HepG2 (cell line): ENCODE measurements at regions not wholly inside any gene's neighbourhood (a gene's known extent, or its start where the extent isn't known, plus 50 kb on each side); places are given as distances from the start of the nearest gene placed in this dataset.
A peak's percentile ranks its signal among the peaks of the same experiment; 100 is the strongest.

Experiments
- ARID3A ChIP-seq: IDR thresholded peaks from 2 replicates; pipeline ENCODE4 v1.6.1; 2012; ENCODE audit warnings: low read depth, low read length, improper control_type of control experiment
- EEA1 ChIP-seq: sonication (generic); formaldehyde crosslinking; IDR thresholded peaks from 2 replicates; pipeline ENCODE4 v1.5.1; 2020; ENCODE audit warnings: mild to moderate bottlenecking, missing genetic modification reagents, borderline replicate concordance
- GRHL1 ChIP-seq: sonication (generic); formaldehyde crosslinking; conservative IDR thresholded peaks from 2 replicates; pipeline ENCODE4 v1.8.0; 2022; ENCODE audit warnings: missing genetic modification reagents
- ISL2 ChIP-seq: sonication (generic); formaldehyde crosslinking; IDR thresholded peaks from 2 replicates; pipeline ENCODE4 v1.5.0; 2020; ENCODE audit warnings: missing genetic modification reagents
- NFYC ChIP-seq: IDR thresholded peaks from 2 replicates; pipeline ENCODE4 v1.6.1; 2016; ENCODE audit warnings: missing genetic modification reagents, missing compliant biosample characterization
- SOX13 ChIP-seq, 3 experiments: fragments of 450-650 bp in 1 of 3; sonication (generic) in 1 of 3; formaldehyde crosslinking in 1 of 3; IDR thresholded peaks in 2 of 3; conservative IDR thresholded peaks in 1 of 3; 2 replicates each; pipeline versions ENCODE4 v1.5.0 to v1.6.1; 2016 to 2020; ENCODE audit warnings: antibody characterized with exemption in 1 of 3, mild to moderate bottlenecking in 1 of 3, missing compliant biosample characterization in 1 of 3, missing genetic modification reagents in 1 of 3, moderate library complexity in 1 of 3
- SUZ12 ChIP-seq: fragments of 150-350 bp; IDR thresholded peaks from 2 replicates; pipeline ENCODE4 v1.6.1; 2014; ENCODE audit warnings: low read depth, low read length
- ZEB1 ChIP-seq: IDR thresholded peaks from 2 replicates; pipeline ENCODE4 v1.6.1; 2012; ENCODE audit warnings: mild to moderate bottlenecking, low read depth, inconsistent platforms; ENCODE audit not compliant: insufficient replicate concordance
- ZNF180 ChIP-seq: sonication (generic); formaldehyde crosslinking; IDR thresholded peaks from 2 replicates; pipeline ENCODE4 v1.4.0; 2020; ENCODE audit warnings: low read depth, missing genetic modification reagents, borderline replicate concordance
- ZNF383 ChIP-seq: sonication (generic); formaldehyde crosslinking; IDR thresholded peaks from 2 replicates; pipeline ENCODE4 v1.4.0; 2020; ENCODE audit warnings: missing genetic modification reagents, mild to moderate bottlenecking, borderline replicate concordance
- ZNF724P ChIP-seq: sonication (generic); formaldehyde crosslinking; IDR thresholded peaks from 2 replicates; pipeline ENCODE4 v1.8.0; 2022; ENCODE audit warnings: missing genetic modification reagents, borderline replicate concordance
- ZNF883 ChIP-seq: sonication (generic); formaldehyde crosslinking; IDR thresholded peaks from 2 replicates; pipeline ENCODE4 v1.5.1; 2020; ENCODE audit warnings: mild to moderate bottlenecking, missing genetic modification reagents; ENCODE audit errors: not compliant biosample characterization
- TF ChIP-seq, protein P1 (sequence below): sonication (generic); formaldehyde crosslinking; IDR thresholded peaks from 2 replicates; pipeline ENCODE4 v1.9.0; 2021; ENCODE audit warnings: mild to moderate bottlenecking, missing genetic modification reagents
- TF ChIP-seq, protein P2 (sequence below): sonication (generic); formaldehyde crosslinking; conservative IDR thresholded peaks from 2 replicates; pipeline ENCODE4 v1.5.0; 2020; ENCODE audit warnings: missing genetic modification reagents
- TF ChIP-seq, protein P3 (sequence below): sonication (generic); formaldehyde crosslinking; IDR thresholded peaks from 2 replicates; pipeline ENCODE4 v1.9.0; 2022; ENCODE audit warnings: low read depth, missing genetic modification reagents

DNA sequence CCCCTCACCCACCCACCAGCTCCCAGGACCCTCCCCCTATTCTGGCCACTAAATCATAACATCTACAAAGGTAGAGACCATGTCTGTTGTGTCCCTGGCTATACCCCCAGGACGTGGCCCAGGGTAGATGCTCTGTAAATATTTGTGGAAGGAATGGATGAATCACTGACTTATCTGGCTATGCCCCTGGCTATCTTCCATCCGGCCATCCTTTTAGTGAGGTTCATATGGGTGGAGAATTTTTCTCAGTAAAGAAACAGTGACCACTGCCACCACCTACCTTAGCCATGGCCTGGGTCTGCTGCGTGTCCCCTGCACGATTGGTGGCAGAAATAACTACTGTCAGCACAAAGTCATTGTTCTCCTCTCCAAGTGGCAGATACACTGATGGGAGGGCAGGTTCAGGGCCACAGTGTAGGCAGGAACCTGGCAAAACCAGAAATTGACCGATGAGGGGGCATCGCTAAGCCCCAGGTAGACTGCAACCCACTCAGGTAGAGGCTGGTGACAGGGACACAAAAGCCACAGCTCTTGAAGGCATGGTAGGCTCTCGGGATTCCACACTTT is 63.1 kb upstream of the BCO1 start (continued):
- TF ChIP-seq, protein P1, sequence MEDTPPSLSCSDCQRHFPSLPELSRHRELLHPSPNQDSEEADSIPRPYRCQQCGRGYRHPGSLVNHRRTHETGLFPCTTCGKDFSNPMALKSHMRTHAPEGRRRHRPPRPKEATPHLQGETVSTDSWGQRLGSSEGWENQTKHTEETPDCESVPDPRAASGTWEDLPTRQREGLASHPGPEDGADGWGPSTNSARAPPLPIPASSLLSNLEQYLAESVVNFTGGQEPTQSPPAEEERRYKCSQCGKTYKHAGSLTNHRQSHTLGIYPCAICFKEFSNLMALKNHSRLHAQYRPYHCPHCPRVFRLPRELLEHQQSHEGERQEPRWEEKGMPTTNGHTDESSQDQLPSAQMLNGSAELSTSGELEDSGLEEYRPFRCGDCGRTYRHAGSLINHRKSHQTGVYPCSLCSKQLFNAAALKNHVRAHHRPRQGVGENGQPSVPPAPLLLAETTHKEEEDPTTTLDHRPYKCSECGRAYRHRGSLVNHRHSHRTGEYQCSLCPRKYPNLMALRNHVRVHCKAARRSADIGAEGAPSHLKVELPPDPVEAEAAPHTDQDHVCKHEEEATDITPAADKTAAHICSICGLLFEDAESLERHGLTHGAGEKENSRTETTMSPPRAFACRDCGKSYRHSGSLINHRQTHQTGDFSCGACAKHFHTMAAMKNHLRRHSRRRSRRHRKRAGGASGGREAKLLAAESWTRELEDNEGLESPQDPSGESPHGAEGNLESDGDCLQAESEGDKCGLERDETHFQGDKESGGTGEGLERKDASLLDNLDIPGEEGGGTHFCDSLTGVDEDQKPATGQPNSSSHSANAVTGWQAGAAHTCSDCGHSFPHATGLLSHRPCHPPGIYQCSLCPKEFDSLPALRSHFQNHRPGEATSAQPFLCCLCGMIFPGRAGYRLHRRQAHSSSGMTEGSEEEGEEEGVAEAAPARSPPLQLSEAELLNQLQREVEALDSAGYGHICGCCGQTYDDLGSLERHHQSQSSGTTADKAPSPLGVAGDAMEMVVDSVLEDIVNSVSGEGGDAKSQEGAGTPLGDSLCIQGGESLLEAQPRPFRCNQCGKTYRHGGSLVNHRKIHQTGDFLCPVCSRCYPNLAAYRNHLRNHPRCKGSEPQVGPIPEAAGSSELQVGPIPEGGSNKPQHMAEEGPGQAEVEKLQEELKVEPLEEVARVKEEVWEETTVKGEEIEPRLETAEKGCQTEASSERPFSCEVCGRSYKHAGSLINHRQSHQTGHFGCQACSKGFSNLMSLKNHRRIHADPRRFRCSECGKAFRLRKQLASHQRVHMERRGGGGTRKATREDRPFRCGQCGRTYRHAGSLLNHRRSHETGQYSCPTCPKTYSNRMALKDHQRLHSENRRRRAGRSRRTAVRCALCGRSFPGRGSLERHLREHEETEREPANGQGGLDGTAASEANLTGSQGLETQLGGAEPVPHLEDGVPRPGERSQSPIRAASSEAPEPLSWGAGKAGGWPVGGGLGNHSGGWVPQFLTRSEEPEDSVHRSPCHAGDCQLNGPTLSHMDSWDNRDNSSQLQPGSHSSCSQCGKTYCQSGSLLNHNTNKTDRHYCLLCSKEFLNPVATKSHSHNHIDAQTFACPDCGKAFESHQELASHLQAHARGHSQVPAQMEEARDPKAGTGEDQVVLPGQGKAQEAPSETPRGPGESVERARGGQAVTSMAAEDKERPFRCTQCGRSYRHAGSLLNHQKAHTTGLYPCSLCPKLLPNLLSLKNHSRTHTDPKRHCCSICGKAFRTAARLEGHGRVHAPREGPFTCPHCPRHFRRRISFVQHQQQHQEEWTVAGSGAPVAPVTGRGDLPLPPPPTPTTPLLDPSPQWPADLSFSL, result no peak
- TF ChIP-seq ZEB1 (no peak), ZNF883 (CRISPR knock-in tag) (no peak), SUZ12 (no peak), EEA1 (CRISPR knock-in tag) (no peak), NFYC (CRISPR knock-in tag) (no peak), ARID3A (peak; percentile 57; the same call in 1 of the 2 replicates), SOX13 (IDR thresholded peaks at IDR 0.05) (no peak), SOX13 (CRISPR knock-in tag; conservative IDR thresholded peaks at IDR 0.05 in 1 of 2, IDR thresholded peaks at IDR 0.05 in 1 of 2) (no peak; a peak in 1 of 4 replicates), GRHL1 (CRISPR knock-in tag) (no peak), ISL2 (CRISPR knock-in tag) (0 out of 2 replicates have a peak, but pooled peaks have one; percentile 6), ZNF180 (no peak), ZNF724P (CRISPR knock-in tag) (no peak), ZNF383 (CRISPR knock-in tag) (no peak)
- TF ChIP-seq, protein P2, sequence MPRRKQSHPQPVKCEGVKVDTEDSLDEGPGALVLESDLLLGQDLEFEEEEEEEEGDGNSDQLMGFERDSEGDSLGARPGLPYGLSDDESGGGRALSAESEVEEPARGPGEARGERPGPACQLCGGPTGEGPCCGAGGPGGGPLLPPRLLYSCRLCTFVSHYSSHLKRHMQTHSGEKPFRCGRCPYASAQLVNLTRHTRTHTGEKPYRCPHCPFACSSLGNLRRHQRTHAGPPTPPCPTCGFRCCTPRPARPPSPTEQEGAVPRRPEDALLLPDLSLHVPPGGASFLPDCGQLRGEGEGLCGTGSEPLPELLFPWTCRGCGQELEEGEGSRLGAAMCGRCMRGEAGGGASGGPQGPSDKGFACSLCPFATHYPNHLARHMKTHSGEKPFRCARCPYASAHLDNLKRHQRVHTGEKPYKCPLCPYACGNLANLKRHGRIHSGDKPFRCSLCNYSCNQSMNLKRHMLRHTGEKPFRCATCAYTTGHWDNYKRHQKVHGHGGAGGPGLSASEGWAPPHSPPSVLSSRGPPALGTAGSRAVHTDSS, result no peak
- TF ChIP-seq, protein P3, sequence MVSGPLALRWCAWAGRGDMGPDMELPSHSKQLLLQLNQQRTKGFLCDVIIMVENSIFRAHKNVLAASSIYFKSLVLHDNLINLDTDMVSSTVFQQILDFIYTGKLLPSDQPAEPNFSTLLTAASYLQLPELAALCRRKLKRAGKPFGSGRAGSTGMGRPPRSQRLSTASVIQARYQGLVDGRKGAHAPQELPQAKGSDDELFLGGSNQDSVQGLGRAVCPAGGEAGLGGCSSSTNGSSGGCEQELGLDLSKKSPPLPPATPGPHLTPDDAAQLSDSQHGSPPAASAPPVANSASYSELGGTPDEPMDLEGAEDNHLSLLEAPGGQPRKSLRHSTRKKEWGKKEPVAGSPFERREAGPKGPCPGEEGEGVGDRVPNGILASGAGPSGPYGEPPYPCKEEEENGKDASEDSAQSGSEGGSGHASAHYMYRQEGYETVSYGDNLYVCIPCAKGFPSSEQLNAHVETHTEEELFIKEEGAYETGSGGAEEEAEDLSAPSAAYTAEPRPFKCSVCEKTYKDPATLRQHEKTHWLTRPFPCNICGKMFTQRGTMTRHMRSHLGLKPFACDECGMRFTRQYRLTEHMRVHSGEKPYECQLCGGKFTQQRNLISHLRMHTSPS (CRISPR knock-in tag), result peak; percentile 52; the same call in 1 of the 2 replicates
